ENCODE measurements at regions not wholly inside any gene's neighbourhood (a gene's known extent, or its start where the extent isn't known, plus 50 kb on each side); places are given as distances from the start of the nearest gene placed in this dataset.

DNA sequence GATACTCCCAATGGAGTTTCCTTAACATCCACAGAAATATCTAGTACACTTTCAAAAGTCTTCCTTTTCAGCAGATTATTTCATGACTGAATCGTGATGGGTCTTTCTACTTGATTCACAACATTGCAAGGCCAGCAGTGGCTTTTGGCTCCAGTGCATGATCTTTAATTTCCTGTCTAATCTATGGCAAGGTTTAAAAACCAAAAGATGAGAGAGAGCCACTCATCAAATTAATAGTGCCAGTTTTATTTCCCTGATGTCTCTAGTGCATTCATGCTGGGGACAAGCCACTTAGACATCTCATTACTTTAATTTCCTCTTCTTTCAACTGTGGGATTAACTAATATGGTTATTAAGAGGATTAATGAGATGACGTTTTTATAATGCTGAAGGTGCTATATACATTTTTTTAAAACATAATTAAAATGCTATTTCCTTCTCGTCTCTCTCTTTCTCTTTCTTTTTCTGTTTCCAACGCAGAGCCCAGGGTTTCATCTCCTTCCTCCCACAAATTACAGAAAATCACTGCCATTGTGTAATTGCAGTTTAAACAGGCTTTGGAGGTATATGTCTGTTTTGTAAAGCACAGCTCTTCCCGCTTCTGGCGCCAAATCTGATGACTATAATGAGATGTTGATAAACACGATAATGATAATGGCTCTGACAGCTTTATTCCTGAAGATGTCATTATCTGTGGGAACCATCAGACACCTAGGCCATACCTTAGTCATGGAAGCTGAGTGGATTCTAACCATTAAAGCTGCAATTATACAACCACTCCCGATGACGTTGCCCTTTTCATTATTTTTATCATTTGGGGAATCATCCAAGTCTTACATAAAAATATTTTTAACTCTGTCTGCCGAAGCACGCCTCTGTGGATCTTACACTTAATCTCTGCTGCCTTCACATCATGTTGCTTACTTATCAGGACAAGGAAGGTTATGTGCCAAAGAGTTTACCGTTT is 103.1 kb upstream of the PPM1H start:
- TF ChIP-seq SUZ12 (IDR thresholded peaks at IDR 0.05) (no peak), CTBP1 (IDR thresholded peaks at IDR 0.05; ENCODE audit: borderline replicate concordance) (no peak), ZNF384 (IDR thresholded peaks at IDR 0.05) (no peak), ARNT (IDR thresholded peaks at IDR 0.05) (no peak), L3MBTL2 (conservative IDR thresholded peaks at IDR 0.05) (no peak), FOXK2 (IDR thresholded peaks at IDR 0.05) (no peak), FOXM1 (IDR thresholded peaks at IDR 0.05; ENCODE audit: borderline replicate concordance) (no peak), LEF1 (IDR thresholded peaks at IDR 0.05; ENCODE audit: borderline replicate concordance) (no peak)
- TF ChIP-seq, protein P1, sequence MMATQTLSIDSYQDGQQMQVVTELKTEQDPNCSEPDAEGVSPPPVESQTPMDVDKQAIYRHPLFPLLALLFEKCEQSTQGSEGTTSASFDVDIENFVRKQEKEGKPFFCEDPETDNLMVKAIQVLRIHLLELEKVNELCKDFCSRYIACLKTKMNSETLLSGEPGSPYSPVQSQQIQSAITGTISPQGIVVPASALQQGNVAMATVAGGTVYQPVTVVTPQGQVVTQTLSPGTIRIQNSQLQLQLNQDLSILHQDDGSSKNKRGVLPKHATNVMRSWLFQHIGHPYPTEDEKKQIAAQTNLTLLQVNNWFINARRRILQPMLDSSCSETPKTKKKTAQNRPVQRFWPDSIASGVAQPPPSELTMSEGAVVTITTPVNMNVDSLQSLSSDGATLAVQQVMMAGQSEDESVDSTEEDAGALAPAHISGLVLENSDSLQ (IDR thresholded peaks at IDR 0.05), result no peak

All from HEK293T (cell line).